ENCODE measurements at regions not wholly inside any gene's neighbourhood (a gene's known extent, or its start where the extent isn't known, plus 50 kb on each side); places are given as distances from the start of the nearest gene placed in this dataset.

- TF ChIP-seq FOXP2 (optimal IDR thresholded peaks at IDR 0.05; ENCODE audit: control extremely low read depth, extremely low read length, insufficient read depth) = no peak
- TF ChIP-seq EZH2 (IDR thresholded peaks at IDR 0.05) = no peak
Observed at GRCh38 chr6:81690073-81690472, 62.4 kb downstream of the TENT5A start.
